ENCODE measurements at regions not wholly inside any gene's neighbourhood (a gene's known extent, or its start where the extent isn't known, plus 50 kb on each side); places are given as distances from the start of the nearest gene placed in this dataset.
A peak's percentile ranks its signal among the peaks of the same experiment; 100 is the strongest.
"Not testable (repeated sequence)": the region's sequence is repeated elsewhere in the genome, so short reads cannot be mapped to it uniquely, and the experiment has no call there.

- no peak for TF ChIP-seq ZNF16 (tag by site-specific recombination; IDR thresholded peaks at IDR 0.05; ENCODE audit: low read depth)
- TF ChIP-seq, protein P1, sequence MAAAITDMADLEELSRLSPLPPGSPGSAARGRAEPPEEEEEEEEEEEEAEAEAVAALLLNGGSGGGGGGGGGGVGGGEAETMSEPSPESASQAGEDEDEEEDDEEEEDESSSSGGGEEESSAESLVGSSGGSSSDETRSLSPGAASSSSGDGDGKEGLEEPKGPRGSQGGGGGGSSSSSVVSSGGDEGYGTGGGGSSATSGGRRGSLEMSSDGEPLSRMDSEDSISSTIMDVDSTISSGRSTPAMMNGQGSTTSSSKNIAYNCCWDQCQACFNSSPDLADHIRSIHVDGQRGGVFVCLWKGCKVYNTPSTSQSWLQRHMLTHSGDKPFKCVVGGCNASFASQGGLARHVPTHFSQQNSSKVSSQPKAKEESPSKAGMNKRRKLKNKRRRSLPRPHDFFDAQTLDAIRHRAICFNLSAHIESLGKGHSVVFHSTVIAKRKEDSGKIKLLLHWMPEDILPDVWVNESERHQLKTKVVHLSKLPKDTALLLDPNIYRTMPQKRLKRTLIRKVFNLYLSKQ (tag by site-specific recombination; IDR thresholded peaks at IDR 0.05; ENCODE audit: borderline replicate concordance), result no peak
- no peak for TF ChIP-seq ZSCAN16 (tag by site-specific recombination; IDR thresholded peaks at IDR 0.05)
These were observed 113.3 kb upstream of the CAST start (continued) for GRCh38 chr5:96548905-96549304.

GRCh38 chr5:96560857-96561256 is 101.3 kb upstream of the CAST start:
- H3K27ac ChIP-seq (ENCODE audit: extremely low read depth, low read depth, low read length); CTCF ChIA-PET; H3K36me3 ChIP-seq (ENCODE audit: control insufficient read depth in 2 of 2, insufficient read depth in 1 of 2, low read length in 2 of 2); H3K4me3 ChIP-seq (ENCODE audit: low read depth, low read length); H3K9me3 ChIP-seq (ENCODE audit: control insufficient read depth, insufficient read depth, low read depth, low read length); H3K4me1 ChIP-seq (ENCODE audit: control insufficient read depth, insufficient read depth, low read length); POLR2A ChIA-PET: not testable (repeated sequence)
- TF ChIP-seq ZNF146 (tag by site-specific recombination; IDR thresholded peaks at IDR 0.05), result peak; percentile 80

- TF ChIP-seq PRDM6 (tag by site-specific recombination; IDR thresholded peaks at IDR 0.05), result no peak
- peak; percentile 2; the same call in 1 of the 2 replicates for TF ChIP-seq ZNF585B (tag by site-specific recombination; IDR thresholded peaks at IDR 0.05)
- TF ChIP-seq ZNF548 (tag by site-specific recombination; IDR thresholded peaks at IDR 0.05), result no peak
- Histone ChIP-seq H3K9me3 (ENCODE audit: control insufficient read depth, insufficient read depth, low read depth, low read length) (no peaks in the 10 kb centered on the region), H3K4me3 (ENCODE audit: low read depth, low read length) (no peak overlapping the region), H3K4me1 (ENCODE audit: control insufficient read depth, insufficient read depth, low read length) (no peaks in the 10 kb centered on the region), H3K36me3 (ENCODE audit: control insufficient read depth in 2 of 2, insufficient read depth in 1 of 2, low read length in 2 of 2) (no peaks in the 10 kb centered on the region), H3K27ac (ENCODE audit: extremely low read depth, low read depth, low read length) (no peak overlapping the region)
- CTCF ChIA-PET, result no interaction called here
- POLR2A ChIA-PET, result no interaction called here
These were observed 99.6 kb upstream of the CAST start for GRCh38 chr5:96562614-96563013.

DNA sequence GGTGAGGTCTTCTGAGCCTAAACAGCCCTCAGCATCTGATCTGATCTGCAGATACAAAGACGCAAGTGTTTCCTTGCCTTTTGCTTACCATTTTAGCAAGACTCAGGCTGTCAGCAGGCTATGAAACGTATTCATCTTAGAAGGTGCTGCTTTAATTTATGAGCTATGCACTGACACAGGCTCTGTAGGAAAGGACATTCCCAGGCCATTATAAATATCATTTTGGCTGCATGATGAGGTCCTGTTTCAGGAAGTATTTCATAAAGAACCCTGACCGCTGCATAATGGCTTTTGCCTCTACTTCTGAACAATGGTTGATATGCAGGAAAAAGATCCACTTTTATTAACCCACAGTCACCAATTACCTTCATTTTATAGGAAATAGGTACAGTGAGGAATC is 98.4 kb upstream of the CAST start:
- TF ChIP-seq, protein P2, sequence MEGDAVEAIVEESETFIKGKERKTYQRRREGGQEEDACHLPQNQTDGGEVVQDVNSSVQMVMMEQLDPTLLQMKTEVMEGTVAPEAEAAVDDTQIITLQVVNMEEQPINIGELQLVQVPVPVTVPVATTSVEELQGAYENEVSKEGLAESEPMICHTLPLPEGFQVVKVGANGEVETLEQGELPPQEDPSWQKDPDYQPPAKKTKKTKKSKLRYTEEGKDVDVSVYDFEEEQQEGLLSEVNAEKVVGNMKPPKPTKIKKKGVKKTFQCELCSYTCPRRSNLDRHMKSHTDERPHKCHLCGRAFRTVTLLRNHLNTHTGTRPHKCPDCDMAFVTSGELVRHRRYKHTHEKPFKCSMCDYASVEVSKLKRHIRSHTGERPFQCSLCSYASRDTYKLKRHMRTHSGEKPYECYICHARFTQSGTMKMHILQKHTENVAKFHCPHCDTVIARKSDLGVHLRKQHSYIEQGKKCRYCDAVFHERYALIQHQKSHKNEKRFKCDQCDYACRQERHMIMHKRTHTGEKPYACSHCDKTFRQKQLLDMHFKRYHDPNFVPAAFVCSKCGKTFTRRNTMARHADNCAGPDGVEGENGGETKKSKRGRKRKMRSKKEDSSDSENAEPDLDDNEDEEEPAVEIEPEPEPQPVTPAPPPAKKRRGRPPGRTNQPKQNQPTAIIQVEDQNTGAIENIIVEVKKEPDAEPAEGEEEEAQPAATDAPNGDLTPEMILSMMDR (tag by site-specific recombination; IDR thresholded peaks at IDR 0.05), result no peak
- TF ChIP-seq ZNF513 (tag by site-specific recombination; IDR thresholded peaks at IDR 0.05), result no peak
- no peak for TF ChIP-seq ZBTB20 (tag by site-specific recombination; IDR thresholded peaks at IDR 0.05)
- no peak for TF ChIP-seq ZNF239 (tag by site-specific recombination; IDR thresholded peaks at IDR 0.05)
- no peaks in the 10 kb centered on the region for H3K36me3 ChIP-seq (ENCODE audit: control insufficient read depth in 2 of 2, insufficient read depth in 1 of 2, low read length in 2 of 2)
- H3K4me3 ChIP-seq (ENCODE audit: low read depth, low read length), result no peak overlapping the region
- POLR2A ChIA-PET, result no interaction called here
- no peak overlapping the region for H3K27ac ChIP-seq (ENCODE audit: extremely low read depth, low read depth, low read length)
- CTCF ChIA-PET, result interaction anchor here (0.7 kb wide), 1 partner anchor 44 kb away, joined by 3 read pairs; no protein-coding TSS in a partner anchor
- H3K9me3 ChIP-seq (ENCODE audit: control insufficient read depth, insufficient read depth, low read depth, low read length), result no peaks in the 10 kb centered on the region
- no peaks in the 10 kb centered on the region for H3K4me1 ChIP-seq (ENCODE audit: control insufficient read depth, insufficient read depth, low read length)
